ENCODE measurements at regions not wholly inside any gene's neighbourhood (a gene's known extent, or its start where the extent isn't known, plus 50 kb on each side); places are given as distances from the start of the nearest gene placed in this dataset.

GRCh38 chr10:78937393-78937792 lies 131.4 kb upstream of the ZMIZ1 start:
- ChIA-PET POLR2A (no interaction called here), CTCF (interaction anchor here (1.1 kb wide), 1 partner anchor 258 kb away, joined by 3 read pairs; no protein-coding TSS in a partner anchor)
- H3K9me3 Mint-ChIP-seq = peaks cover 0 to under 1% (median 0%) of the 10 kb centered on the region in 11 donors
- H3K27ac ChIP-seq (ENCODE audit: low read depth, low read length) = no peak overlapping the region
- no peaks in the 10 kb centered on the region for H3K36me3 Mint-ChIP-seq
- no peaks in the 10 kb centered on the region for H3K9me3 ChIP-seq (ENCODE audit: control insufficient read depth in 2 of 3, low read length in 3 of 3)
- ATAC-seq = no peak
- H3K27me3 Mint-ChIP-seq = no peaks in the 10 kb centered on the region
- intact Hi-C loops (cut with micrococcal nuclease) = loop anchor here in 1 of 2 donors (1.0 kb wide), 2 partner anchors 131 to 258 kb away; partner anchors contain the start of gene ZMIZ1
- H3K36me3 ChIP-seq (ENCODE audit: control insufficient read depth in 2 of 3, insufficient read depth in 3 of 3, low read length in 3 of 3) = no peaks in the 10 kb centered on the region
- H3K27ac Mint-ChIP-seq = no peak overlapping the region
- H3K4me3 ChIP-seq (ENCODE audit: low read length) = no peak overlapping the region
- H3K4me1 ChIP-seq (ENCODE audit: control insufficient read depth in 2 of 2, insufficient read depth in 2 of 2, low read length in 2 of 2) = no peaks in the 10 kb centered on the region
- peaks cover 0 to 2% (median 0%) of the 10 kb centered on the region in 7 donors for H3K4me1 Mint-ChIP-seq
- no peak overlapping the region for H3K4me3 Mint-ChIP-seq
- H3K27me3 ChIP-seq (ENCODE audit: control insufficient read depth in 2 of 2, insufficient read depth in 2 of 2, low read length in 2 of 2) = no peaks in the 10 kb centered on the region
- DNase-seq = no peak

GRCh38 chr10:78937800-78938694 lies 130.7 kb upstream of the ZMIZ1 start:
- Histone ChIP-seq H3K36me3 (ENCODE audit: control insufficient read depth in 2 of 3, insufficient read depth in 3 of 3, low read length in 3 of 3) (no peaks in the 10 kb centered on the region), H3K27me3 (ENCODE audit: control insufficient read depth in 2 of 2, insufficient read depth in 2 of 2, low read length in 2 of 2) (no peaks in the 10 kb centered on the region), H3K9me3 (ENCODE audit: control insufficient read depth in 2 of 3, low read length in 3 of 3) (peaks cover 0 to 3% (median 0%) of the 10 kb centered on the region in 3 experiments), H3K27ac (ENCODE audit: low read depth, low read length) (no peak overlapping the region), H3K4me1 (ENCODE audit: control insufficient read depth in 2 of 2, insufficient read depth in 2 of 2, low read length in 2 of 2) (no peaks in the 10 kb centered on the region), H3K4me3 (ENCODE audit: low read length) (no peak overlapping the region)
- ChIA-PET CTCF (no interaction called here), POLR2A (no interaction called here)
- ATAC-seq (peak; percentile 39), DNase-seq (peak in 2 of 9 donors; percentile 12 to 24)
- Mint-ChIP-seq H3K4me1 (peaks cover 0 to 2% (median 0%) of the 10 kb centered on the region in 7 donors), H3K36me3 (peaks cover 0 to 6% (median 0%) of the 10 kb centered on the region in 5 donors), H3K9me3 (peaks cover 0 to 7% (median 3%) of the 10 kb centered on the region in 11 donors), H3K4me3 (no peak overlapping the region), H3K27me3 (no peaks in the 10 kb centered on the region), H3K27ac (peak overlapping the region in 2 of 9 donors; percentile 54 to 72)
- intact Hi-C loops (cut with micrococcal nuclease) = loop anchor here in 1 of 2 donors (1.0 kb wide), 2 partner anchors 130 to 257 kb away; partner anchors contain the start of gene ZMIZ1

- Histone ChIP-seq H3K4me1 (ENCODE audit: control insufficient read depth in 2 of 2, insufficient read depth in 2 of 2, low read length in 2 of 2) (no peaks in the 10 kb centered on the region), H3K27ac (ENCODE audit: low read depth, low read length) (no peak overlapping the region), H3K36me3 (ENCODE audit: control insufficient read depth in 2 of 3, insufficient read depth in 3 of 3, low read length in 3 of 3) (no peaks in the 10 kb centered on the region), H3K9me3 (ENCODE audit: control insufficient read depth in 2 of 3, low read length in 3 of 3) (peaks cover 0 to 3% (median 0%) of the 10 kb centered on the region in 3 experiments), H3K4me3 (ENCODE audit: low read length) (no peak overlapping the region), H3K27me3 (ENCODE audit: control insufficient read depth in 2 of 2, insufficient read depth in 2 of 2, low read length in 2 of 2) (no peaks in the 10 kb centered on the region)
- H3K4me3 Mint-ChIP-seq = no peak overlapping the region
- peaks cover 0 to 6% (median 0%) of the 10 kb centered on the region in 5 donors for H3K36me3 Mint-ChIP-seq
- DNase-seq = no peak
- H3K9me3 Mint-ChIP-seq = peaks cover 0 to 13% (median 3%) of the 10 kb centered on the region in 11 donors
- H3K27ac Mint-ChIP-seq = peak overlapping the region in 2 of 9 donors; percentile 54 to 72
- peaks cover 0 to 2% (median 0%) of the 10 kb centered on the region in 5 donors for H3K27me3 Mint-ChIP-seq
- peaks cover 0 to 4% (median 4%) of the 10 kb centered on the region in 7 donors for H3K4me1 Mint-ChIP-seq
- ChIA-PET POLR2A (no interaction called here), CTCF (no interaction called here)
- ATAC-seq = no peak
- intact Hi-C loops (cut with micrococcal nuclease) = no loop called here
Observed at GRCh38 chr10:78938695-78939672, 129.8 kb upstream of the ZMIZ1 start.

- Histone ChIP-seq H3K4me3 (ENCODE audit: low read length) (no peak overlapping the region), H3K9me3 (ENCODE audit: control insufficient read depth in 2 of 3, low read length in 3 of 3) (peaks cover 0 to 3% (median 0%) of the 10 kb centered on the region in 3 experiments), H3K36me3 (ENCODE audit: control insufficient read depth in 2 of 3, insufficient read depth in 3 of 3, low read length in 3 of 3) (no peaks in the 10 kb centered on the region), H3K27me3 (ENCODE audit: control insufficient read depth in 2 of 2, insufficient read depth in 2 of 2, low read length in 2 of 2) (no peaks in the 10 kb centered on the region), H3K4me1 (ENCODE audit: control insufficient read depth in 2 of 2, insufficient read depth in 2 of 2, low read length in 2 of 2) (peaks cover 0 to 10% of the 10 kb centered on the region in 2 donors), H3K27ac (ENCODE audit: low read depth, low read length) (no peak overlapping the region)
- ChIA-PET POLR2A (no interaction called here), CTCF (no interaction called here)
- H3K36me3 Mint-ChIP-seq = peaks cover 0 to 6% (median 0%) of the 10 kb centered on the region in 5 donors
- intact Hi-C loops (cut with micrococcal nuclease) = loop anchor here in 1 of 2 donors (5.0 kb wide), 1 partner anchor 255 kb away; no protein-coding TSS in a partner anchor
- H3K9me3 Mint-ChIP-seq = peaks cover 0 to 13% (median 3%) of the 10 kb centered on the region in 11 donors
- DNase-seq (no peak), ATAC-seq (no peak)
- H3K4me3 Mint-ChIP-seq = no peak overlapping the region
- peaks cover 0 to 31% (median 25%) of the 10 kb centered on the region in 7 donors for H3K4me1 Mint-ChIP-seq
- H3K27ac Mint-ChIP-seq = no peak overlapping the region
- H3K27me3 Mint-ChIP-seq = peaks cover 0 to 4% (median 0%) of the 10 kb centered on the region in 5 donors
Observed at GRCh38 chr10:78942091-78942501, 126.7 kb upstream of the ZMIZ1 start.

GRCh38 chr10:78944723-78945312 lies 123.9 kb upstream of the ZMIZ1 start:
- H3K9me3 ChIP-seq (ENCODE audit: control insufficient read depth in 2 of 3, low read length in 3 of 3) = peaks cover 0 to 3% (median 0%) of the 10 kb centered on the region in 3 experiments
- ATAC-seq = peak; percentile 41
- ChIA-PET CTCF (interaction anchor here (1.2 kb wide), 1 partner anchor 250 kb away, joined by 3 read pairs; no protein-coding TSS in a partner anchor), POLR2A (interaction anchor here (0.8 kb wide), 1 partner anchor 548 kb away, joined by 3 read pairs; no protein-coding TSS in a partner anchor)
- peak in 5 of 9 donors; percentile 16 to 44 (median 36) for DNase-seq
- Mint-ChIP-seq H3K27ac (peak overlapping the region in 8 of 9 donors; percentile 44 to 95 (median 88)), H3K4me1 (peaks cover 0 to 31% (median 25%) of the 10 kb centered on the region in 7 donors), H3K4me3 (peak overlapping the region in 4 of 10 donors; percentile 12 to 31 (median 18)), H3K36me3 (peaks cover 0 to 6% (median 0%) of the 10 kb centered on the region in 5 donors), H3K9me3 (peaks cover 0 to 13% (median 3%) of the 10 kb centered on the region in 11 donors), H3K27me3 (peaks cover 0 to 4% (median 0%) of the 10 kb centered on the region in 5 donors)
- H3K27ac ChIP-seq (ENCODE audit: low read depth, low read length) = peak overlapping the region; percentile 29
- peaks cover 0 to 10% of the 10 kb centered on the region in 2 donors for H3K4me1 ChIP-seq (ENCODE audit: control insufficient read depth in 2 of 2, insufficient read depth in 2 of 2, low read length in 2 of 2)
- H3K4me3 ChIP-seq (ENCODE audit: low read length) = no peak overlapping the region
- no peaks in the 10 kb centered on the region for H3K36me3 ChIP-seq (ENCODE audit: control insufficient read depth in 2 of 3, insufficient read depth in 3 of 3, low read length in 3 of 3)
- intact Hi-C loops (cut with micrococcal nuclease) = loop anchor here in 1 of 2 donors (5.0 kb wide), 1 partner anchor 252 kb away; no protein-coding TSS in a partner anchor
- no peaks in the 10 kb centered on the region for H3K27me3 ChIP-seq (ENCODE audit: control insufficient read depth in 2 of 2, insufficient read depth in 2 of 2, low read length in 2 of 2)

Data from naive thymus-derived CD4-positive, alpha-beta T cell (primary cell).